Liver (tissue), 8 donors: ENCODE measurements at regions not wholly inside any gene's neighbourhood (a gene's known extent, or its start where the extent isn't known, plus 50 kb on each side); places are given as distances from the start of the nearest gene placed in this dataset.

ENCODE experiments used
- DNase-seq: peaks from one replicate; pipeline ENCODE4 v3.0.0-alpha.2; 2017; ENCODE audit warnings: low spot score
- H3K27ac ChIP-seq, 2 donors: one replicate each; pipeline ENCODE4 v1.7.0; 2013; ENCODE audit warnings: inconsistent platforms in 2 of 2, low read length in 2 of 2, control low read depth in 1 of 2, low read depth in 1 of 2, mild to moderate bottlenecking in 1 of 2
- H3K27me3 ChIP-seq, 4 donors: one replicate each; pipeline versions ENCODE4 v1.6.1 to v1.7.0; 2013; ENCODE audit warnings: low read length in 3 of 4, inconsistent platforms in 1 of 4, mild to moderate bottlenecking in 1 of 4, moderate library complexity in 1 of 4; ENCODE audit not compliant: control insufficient read depth in 4 of 4, insufficient read depth in 4 of 4
- H3K36me3 ChIP-seq, 4 donors: one replicate each; pipeline versions ENCODE4 v1.6.1 to v1.7.0; 2013; ENCODE audit warnings: low read length in 3 of 4, mild to moderate bottlenecking in 3 of 4, low read depth in 1 of 4, moderate library complexity in 1 of 4; ENCODE audit not compliant: control insufficient read depth in 4 of 4, insufficient read depth in 3 of 4
- H3K4me1 ChIP-seq, 4 donors: one replicate each; pipeline versions ENCODE4 v1.6.1 to v1.7.0; 2013; ENCODE audit warnings: low read length in 3 of 4, mild to moderate bottlenecking in 3 of 4, moderate library complexity in 1 of 4; ENCODE audit not compliant: control insufficient read depth in 4 of 4, insufficient read depth in 4 of 4
- H3K4me3 ChIP-seq, 3 donors: one replicate each; pipeline versions ENCODE4 v1.6.1 to v1.7.0; 2013; ENCODE audit warnings: low read length in 3 of 3, control low read depth in 1 of 3, low read depth in 1 of 3, mild to moderate bottlenecking in 1 of 3
- H3K9ac ChIP-seq, 2 donors: one replicate each; pipeline ENCODE4 v1.7.0; 2013; ENCODE audit warnings: low read length in 2 of 2, mild to moderate bottlenecking in 2 of 2, moderate library complexity in 2 of 2, control low read depth in 1 of 2, low read depth in 1 of 2
- H3K9me3 ChIP-seq, 4 donors: one replicate each; pipeline versions ENCODE4 v1.6.1 to v1.7.0; 2013; ENCODE audit warnings: low read length in 3 of 4; ENCODE audit not compliant: control insufficient read depth in 4 of 4
- ATF3 ChIP-seq: IDR thresholded peaks from 2 replicates; pipeline ENCODE4 v1.6.1; 2016; ENCODE audit warnings: antibody characterized with exemption
- CTCF ChIP-seq: fragments of 150-350 bp; IDR thresholded peaks from 2 replicates; pipeline ENCODE4 v1.5.1; 2017; ENCODE audit warnings: improper control_type of control experiment, low read depth, low read length; ENCODE audit not compliant: missing input control
- EGR1 ChIP-seq, 2 donors: IDR thresholded peaks; 2 replicates each; pipeline ENCODE4 v1.6.1; 2016 to 2018; ENCODE audit warnings: antibody characterized with exemption in 2 of 2, low read depth in 2 of 2
- FOXA1 ChIP-seq: IDR thresholded peaks from 2 replicates; pipeline ENCODE4 v1.6.1; 2016; ENCODE audit warnings: antibody characterized with exemption
- GABPA ChIP-seq, 2 donors: IDR thresholded peaks in 1 of 2; conservative IDR thresholded peaks in 1 of 2; 2 replicates each; pipeline ENCODE4 v1.6.1; 2016; ENCODE audit warnings: antibody characterized with exemption in 2 of 2, mild to moderate bottlenecking in 1 of 2, moderate library complexity in 1 of 2
- HNF4A ChIP-seq, 2 donors: conservative IDR thresholded peaks; 2 replicates each; pipeline ENCODE4 v1.6.1; 2016; ENCODE audit warnings: antibody characterized with exemption in 2 of 2, mild to moderate bottlenecking in 2 of 2
- JUND ChIP-seq, 2 donors: IDR thresholded peaks; 2 replicates each; pipeline ENCODE4 v1.6.1; 2016; ENCODE audit warnings: antibody characterized with exemption in 2 of 2
- NR2F2 ChIP-seq: IDR thresholded peaks from 2 replicates; pipeline ENCODE4 v1.6.1; 2016; ENCODE audit warnings: antibody characterized with exemption
- RAD21 ChIP-seq, 2 donors: IDR thresholded peaks; 2 replicates each; pipeline ENCODE4 v1.6.1; 2016; ENCODE audit warnings: antibody characterized with exemption in 2 of 2, mild to moderate bottlenecking in 2 of 2
- REST ChIP-seq: IDR thresholded peaks from 2 replicates; pipeline ENCODE4 v1.6.1; 2016; ENCODE audit warnings: antibody characterized with exemption, mild to moderate bottlenecking
- RXRA ChIP-seq, 2 donors: IDR thresholded peaks; 2 replicates each; pipeline ENCODE4 v1.6.1; 2017 to 2018; ENCODE audit warnings: antibody characterized with exemption in 2 of 2, mild to moderate bottlenecking in 1 of 2
- YY1 ChIP-seq: IDR thresholded peaks from 2 replicates; pipeline ENCODE4 v1.6.1; 2016; ENCODE audit warnings: antibody characterized with exemption, mild to moderate bottlenecking
- ZBTB33 ChIP-seq: IDR thresholded peaks from 2 replicates; pipeline ENCODE4 v1.6.1; 2016; ENCODE audit warnings: antibody characterized with exemption
- WGBS: extraction: QIAGEN DNeasy Blood & Tissue Kit; methylation state at CpG from one replicate; pipeline ENCODE4 v1.1.7; 2013; 5-methylcytosine and 5-hydroxymethylcytosine counted together
- donor health status: healthy.
- donor health status: healthy.
- donor health status: healthy.
- donor health status: healthy.
- donor health status: healthy.

- no peaks in the 10 kb centered on the region for H3K27me3 ChIP-seq
- no peak for DNase-seq
- H3K9me3 ChIP-seq: no peaks in the 10 kb centered on the region
- H3K27ac ChIP-seq: peak overlapping the region in 1 of 2 donors; percentile 5
- TF ChIP-seq HNF4A (conservative IDR thresholded peaks at IDR 0.05): peak in 1 of 2 donors; percentile 26
- TF ChIP-seq ZBTB33: no peak
- peak in 1 of 2 donors; percentile 23 for TF ChIP-seq JUND (IDR thresholded peaks at IDR 0.05)
- no peak overlapping the region for H3K4me3 ChIP-seq
- no peak overlapping the region for H3K9ac ChIP-seq
- no peaks in the 10 kb centered on the region for H3K4me1 ChIP-seq
- no peaks in the 10 kb centered on the region for H3K36me3 ChIP-seq
- WGBS: 62% methylated on average over 2 of the region's 2 CpGs
Measured at GRCh38 chr1:239657291-239657690, 270.9 kb downstream of the CHRM3 start.

GRCh38 chr1:239662950-239663349 lies 276.6 kb downstream of the CHRM3 start:
- H3K4me3 ChIP-seq: no peak overlapping the region
- H3K9ac ChIP-seq: no peak overlapping the region
- no peaks in the 10 kb centered on the region for H3K36me3 ChIP-seq
- no peaks in the 10 kb centered on the region for H3K27me3 ChIP-seq
- no peak overlapping the region for H3K27ac ChIP-seq
- WGBS: 71% methylated on average over 3 of the region's 3 CpGs
- DNase-seq: no peak
- no peaks in the 10 kb centered on the region for H3K4me1 ChIP-seq
- H3K9me3 ChIP-seq: no peaks in the 10 kb centered on the region
- no peak for TF ChIP-seq RXRA (IDR thresholded peaks at IDR 0.05)
- no peak for TF ChIP-seq GABPA (IDR thresholded peaks at IDR 0.05 in 1 of 2, conservative IDR thresholded peaks at IDR 0.05 in 1 of 2)

GRCh38 chr1:239672256-239672655 lies 285.9 kb downstream of the CHRM3 start:
- H3K4me3 ChIP-seq: no peak overlapping the region
- no peak overlapping the region for H3K27ac ChIP-seq
- H3K36me3 ChIP-seq: no peaks in the 10 kb centered on the region
- H3K27me3 ChIP-seq: no peaks in the 10 kb centered on the region
- DNase-seq: no peak
- no peaks in the 10 kb centered on the region for H3K4me1 ChIP-seq
- WGBS: 56% methylated on average over 1 of the region's 1 CpG
- TF ChIP-seq RXRA (IDR thresholded peaks at IDR 0.05): no peak
- TF ChIP-seq ATF3: no peak
- no peaks in the 10 kb centered on the region for H3K9me3 ChIP-seq
- H3K9ac ChIP-seq: no peak overlapping the region

- no peak overlapping the region for H3K9ac ChIP-seq
- no peak overlapping the region for H3K4me3 ChIP-seq
- no peak overlapping the region for H3K27ac ChIP-seq
- H3K36me3 ChIP-seq: no peaks in the 10 kb centered on the region
- DNase-seq: no peak
- H3K27me3 ChIP-seq: no peaks in the 10 kb centered on the region
- WGBS: 81% methylated on average over 2 of the region's 2 CpGs
- no peaks in the 10 kb centered on the region for H3K9me3 ChIP-seq
- H3K4me1 ChIP-seq: no peaks in the 10 kb centered on the region
- no peak for TF ChIP-seq FOXA1
- no peak for TF ChIP-seq ZBTB33
- TF ChIP-seq EGR1 (IDR thresholded peaks at IDR 0.05; ENCODE audit: low read depth in 2 of 2): no peak
- TF ChIP-seq REST: no peak
- TF ChIP-seq HNF4A (conservative IDR thresholded peaks at IDR 0.05): no peak
- TF ChIP-seq YY1: no peak
- TF ChIP-seq CTCF: no peak
- no peak for TF ChIP-seq ATF3
- no peak for TF ChIP-seq NR2F2
- TF ChIP-seq RXRA (IDR thresholded peaks at IDR 0.05): no peak
- no peak for TF ChIP-seq RAD21 (IDR thresholded peaks at IDR 0.05)
Measured at GRCh38 chr1:239675735-239676134, 289.4 kb downstream of the CHRM3 start.
